ENCODE measurements at regions not wholly inside any gene's neighbourhood (a gene's known extent, or its start where the extent isn't known, plus 50 kb on each side); places are given as distances from the start of the nearest gene placed in this dataset.

- TF ChIP-seq CTCF (IDR thresholded peaks at IDR 0.05) (no peak), EZH2 (IDR thresholded peaks at IDR 0.05; ENCODE audit: borderline replicate concordance, insufficient read depth, low read depth, low read length, poor library complexity, severe bottlenecking) (no peak)
Measured at GRCh38 chr6:165805636-165806035, 142.6 kb upstream of the PDE10A start.

Measured in B cell (primary cell).